HAP-1 (cell line): ENCODE measurements at regions not wholly inside any gene's neighbourhood (a gene's known extent, or its start where the extent isn't known, plus 50 kb on each side); places are given as distances from the start of the nearest gene placed in this dataset.

Experiments
- DNase-seq, 2 experiments: peaks; one replicate each; pipeline ENCODE4 v3.0.0-alpha.2; 2016 to 2020; ENCODE audit warnings: low spot score in 2 of 2
- H3K27me3 ChIP-seq: fragments of 250-450 bp; sonication (Bioruptor Pico); 2 replicates; pipeline ENCODE4 v1.5.1; 2020; ENCODE audit warnings: low read depth, mild to moderate bottlenecking, moderate library complexity
- H3K36me3 ChIP-seq: fragments of 250-450 bp; sonication (Bioruptor Pico); replicated peaks from 2 replicates; pipeline ENCODE4 v1.5.1; 2020; ENCODE audit warnings: mild to moderate bottlenecking
- H3K4me1 ChIP-seq: fragments of 250-450 bp; sonication (Bioruptor Pico); 2 replicates; pipeline ENCODE4 v1.5.1; 2020; ENCODE audit warnings: mild to moderate bottlenecking
- H3K4me3 ChIP-seq: fragments of 250-450 bp; sonication (Bioruptor Pico); 2 replicates; pipeline ENCODE4 v1.5.1; 2020; ENCODE audit warnings: mild to moderate bottlenecking, moderate library complexity
- H3K9me3 ChIP-seq: fragments of 250-450 bp; sonication (Bioruptor Pico); 2 replicates; pipeline ENCODE4 v1.5.1; 2020; ENCODE audit warnings: mild to moderate bottlenecking, moderate library complexity
- in situ Hi-C: fragments of 300-500 bp; cut with MboI; formaldehyde crosslinking; loops from 3 replicates; pipeline ENCODE4 v1.14.3; 2020; ENCODE audit warnings: low sequenced_read_pairs, inconsistent platforms, mixed read lengths

DNA sequence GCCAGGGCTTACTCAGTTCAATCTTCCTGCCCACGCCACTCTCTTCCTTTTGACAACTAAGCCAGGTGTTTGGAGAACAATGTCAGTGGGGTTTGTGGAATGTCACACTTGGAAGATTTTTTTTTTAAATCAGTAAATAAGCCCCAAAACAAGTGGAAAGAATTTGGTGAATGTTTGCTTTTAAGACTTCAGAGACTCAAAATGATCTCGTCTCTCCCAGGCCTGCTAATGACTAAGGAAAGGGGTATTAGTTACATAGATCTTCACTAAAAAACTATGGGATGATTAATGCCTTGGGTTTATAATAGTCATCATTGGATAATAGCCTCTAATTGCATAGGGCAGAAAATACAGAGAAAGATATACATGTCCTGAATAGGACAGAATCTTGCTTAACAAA, 166.4 kb downstream of the DMRT2 start:
- Histone ChIP-seq H3K4me3 (no peak overlapping the region), H3K27me3 (no peaks in the 10 kb centered on the region), H3K36me3 (no peaks in the 10 kb centered on the region), H3K4me1 (no peaks in the 10 kb centered on the region), H3K9me3 (no peaks in the 10 kb centered on the region)
- DNase-seq, result no peak
- in situ Hi-C loops, result no loop called here

DNA sequence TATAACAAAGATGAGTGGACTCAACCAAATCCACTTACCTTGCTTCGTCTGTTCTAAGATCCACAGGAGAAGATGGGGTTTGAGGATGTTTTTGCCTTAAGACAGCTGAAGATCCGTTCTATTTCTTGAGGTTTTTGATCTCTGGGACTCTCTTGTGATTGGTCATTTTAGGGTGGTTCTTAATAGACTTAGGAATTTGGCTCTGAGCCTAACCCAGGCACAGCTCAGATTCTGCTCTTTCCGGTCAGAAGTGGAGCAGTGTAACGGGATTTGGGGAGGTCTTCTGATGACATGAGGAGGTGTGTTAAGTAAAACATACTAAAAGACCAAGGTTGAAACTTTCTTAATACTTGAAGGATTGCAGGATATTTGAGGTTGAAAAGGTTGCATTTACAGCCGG, 166.9 kb downstream of the DMRT2 start:
- in situ Hi-C loops, result no loop called here
- no peaks in the 10 kb centered on the region for H3K36me3 ChIP-seq

DNA sequence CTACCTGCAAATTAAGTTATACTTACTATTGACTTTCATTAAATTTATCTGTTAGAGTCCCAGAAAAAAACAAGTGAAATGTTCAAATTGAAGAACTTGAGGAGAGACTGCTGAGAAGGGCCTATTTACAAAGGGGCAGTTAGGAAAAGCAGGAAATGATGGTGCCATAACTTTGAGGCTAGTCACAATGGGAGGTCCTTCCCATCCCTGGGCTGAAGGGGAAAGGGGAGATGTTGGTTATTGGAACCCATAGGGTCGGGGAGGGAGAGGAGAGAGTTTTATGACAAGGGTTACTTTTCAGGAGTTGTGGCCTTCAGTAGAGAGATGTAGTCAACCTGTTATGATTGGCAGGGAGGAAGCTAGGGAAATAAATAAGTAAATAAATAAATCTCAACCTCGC, 169.1 kb downstream of the DMRT2 start:
- Histone ChIP-seq H3K27me3 (no peaks in the 10 kb centered on the region), H3K4me3 (no peak overlapping the region), H3K36me3 (no peaks in the 10 kb centered on the region), H3K4me1 (no peaks in the 10 kb centered on the region), H3K9me3 (no peaks in the 10 kb centered on the region)
- DNase-seq, result no peak
- in situ Hi-C loops, result no loop called here

More for the DNA sequence above, 166.9 kb downstream of the DMRT2 start:
- Histone ChIP-seq H3K27me3 (no peaks in the 10 kb centered on the region), H3K4me1 (no peaks in the 10 kb centered on the region), H3K9me3 (no peaks in the 10 kb centered on the region), H3K4me3 (no peak overlapping the region)
- no peak for DNase-seq

DNA sequence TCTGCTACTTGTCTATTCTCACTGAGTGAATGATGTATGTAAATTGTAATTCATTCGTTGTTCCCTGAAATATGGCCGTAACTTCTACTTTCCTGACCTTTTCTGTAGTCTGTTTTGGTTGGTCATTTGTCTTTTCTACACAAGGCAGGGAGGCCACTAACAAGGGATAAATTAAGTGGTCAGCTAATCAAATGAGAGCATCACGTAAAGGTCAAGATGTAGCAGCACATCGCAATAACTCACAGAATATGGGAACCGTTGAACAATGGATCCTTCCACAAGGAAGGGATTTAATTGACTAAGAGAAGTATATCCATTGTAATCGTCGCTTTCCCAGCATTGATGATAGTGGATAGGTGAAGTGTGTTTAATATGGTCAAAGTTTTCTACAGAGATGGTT, 171.1 kb downstream of the DMRT2 start:
- no peak for DNase-seq
- no peaks in the 10 kb centered on the region for H3K9me3 ChIP-seq
- H3K4me3 ChIP-seq, result no peak overlapping the region
- no peaks in the 10 kb centered on the region for H3K36me3 ChIP-seq
- no peaks in the 10 kb centered on the region for H3K4me1 ChIP-seq
- no peaks in the 10 kb centered on the region for H3K27me3 ChIP-seq
- in situ Hi-C loops, result no loop called here

DNA sequence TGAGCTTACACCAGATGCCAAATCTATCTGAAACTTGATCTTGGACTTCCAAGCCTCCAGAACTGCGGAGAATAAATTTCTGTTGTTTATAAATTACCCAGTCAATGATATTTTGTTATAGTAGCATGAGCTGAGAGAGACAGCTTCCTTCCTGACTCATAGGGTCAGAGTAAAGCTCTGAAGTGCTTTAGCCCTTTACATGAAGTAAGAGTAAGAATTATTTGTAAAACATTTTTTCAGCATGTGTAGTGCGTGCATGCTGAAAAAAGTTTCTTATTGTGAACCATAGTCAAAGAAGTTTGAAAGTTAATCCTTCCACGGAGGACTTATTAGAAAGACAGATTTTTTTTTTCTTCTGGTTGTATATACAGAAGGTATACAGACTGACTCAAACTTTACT, 172.4 kb downstream of the DMRT2 start:
- in situ Hi-C loops, result no loop called here
- Histone ChIP-seq H3K9me3 (no peaks in the 10 kb centered on the region), H3K4me1 (no peaks in the 10 kb centered on the region), H3K4me3 (no peak overlapping the region), H3K36me3 (no peaks in the 10 kb centered on the region), H3K27me3 (no peaks in the 10 kb centered on the region)
- no peak for DNase-seq

GRCh38 chr9:1231998-1232919, 182.1 kb downstream of the DMRT2 start:
- no peaks in the 10 kb centered on the region for H3K36me3 ChIP-seq
- no peaks in the 10 kb centered on the region for H3K4me1 ChIP-seq
- H3K9me3 ChIP-seq, result no peaks in the 10 kb centered on the region
- in situ Hi-C loops, result no loop called here
- DNase-seq, result no peak
- no peaks in the 10 kb centered on the region for H3K27me3 ChIP-seq
- H3K4me3 ChIP-seq, result no peak overlapping the region

GRCh38 chr9:1233568-1233967, 183.4 kb downstream of the DMRT2 start:
- Histone ChIP-seq H3K36me3 (no peaks in the 10 kb centered on the region), H3K4me3 (no peak overlapping the region), H3K4me1 (no peaks in the 10 kb centered on the region), H3K9me3 (no peaks in the 10 kb centered on the region), H3K27me3 (no peaks in the 10 kb centered on the region)
- DNase-seq, result no peak
- in situ Hi-C loops, result no loop called here

DNA sequence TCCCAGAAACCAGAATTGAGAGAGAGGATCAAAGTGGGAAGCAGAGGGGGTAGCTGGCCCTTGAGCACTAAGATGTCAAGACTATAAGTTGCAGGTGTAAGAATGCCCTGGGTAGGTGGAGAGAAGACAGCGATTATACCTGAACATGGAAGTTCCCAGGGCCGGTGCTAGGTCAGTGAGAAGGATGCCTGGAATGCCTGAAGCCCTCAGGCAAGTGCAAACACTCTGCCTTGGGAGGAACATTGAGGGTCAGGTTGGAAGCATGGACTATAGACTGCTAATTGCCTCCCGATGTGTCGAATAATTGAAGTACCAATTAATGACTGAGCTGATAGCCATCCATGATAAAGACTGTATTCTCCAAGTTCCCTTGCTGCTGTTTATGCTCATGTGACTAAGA, 185.5 kb downstream of the DMRT2 start:
- no peaks in the 10 kb centered on the region for H3K27me3 ChIP-seq
- H3K4me3 ChIP-seq, result no peak overlapping the region
- in situ Hi-C loops, result no loop called here
- no peak for DNase-seq
- no peaks in the 10 kb centered on the region for H3K36me3 ChIP-seq
- no peaks in the 10 kb centered on the region for H3K4me1 ChIP-seq
- no peaks in the 10 kb centered on the region for H3K9me3 ChIP-seq

- Histone ChIP-seq H3K27me3 (no peaks in the 10 kb centered on the region), H3K36me3 (no peaks in the 10 kb centered on the region), H3K4me1 (no peaks in the 10 kb centered on the region), H3K4me3 (no peak overlapping the region), H3K9me3 (no peaks in the 10 kb centered on the region)
- DNase-seq, result no peak
- in situ Hi-C loops, result no loop called here
Measured at GRCh38 chr9:1236061-1236460, 185.9 kb downstream of the DMRT2 start.

DNA sequence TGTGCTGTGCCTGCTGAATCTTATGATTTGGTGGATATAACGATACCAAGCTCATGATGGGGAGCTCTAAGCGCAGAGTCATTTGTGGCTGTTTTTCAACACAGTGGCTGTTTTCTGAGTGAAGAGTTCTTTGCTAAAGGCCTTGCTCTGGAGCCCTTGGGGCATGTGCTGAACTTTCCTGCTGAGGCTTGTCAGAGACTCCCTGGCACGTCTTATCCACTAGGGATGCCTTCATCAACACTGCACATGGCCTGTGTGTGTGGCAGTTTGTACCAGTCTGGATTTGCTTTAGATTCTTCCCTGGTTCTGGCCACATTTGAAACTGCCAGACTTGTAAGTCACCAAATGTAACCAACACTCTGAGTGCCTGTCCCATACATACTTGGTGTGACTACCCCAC, 188.2 kb downstream of the DMRT2 start:
- in situ Hi-C loops, result no loop called here
- H3K4me3 ChIP-seq, result no peak overlapping the region
- no peak for DNase-seq
- no peaks in the 10 kb centered on the region for H3K9me3 ChIP-seq
- H3K4me1 ChIP-seq, result no peaks in the 10 kb centered on the region
- H3K36me3 ChIP-seq, result no peaks in the 10 kb centered on the region
- H3K27me3 ChIP-seq, result no peaks in the 10 kb centered on the region

GRCh38 chr9:1248743-1249142, 198.6 kb downstream of the DMRT2 start:
- H3K4me1 ChIP-seq, result no peaks in the 10 kb centered on the region
- H3K27me3 ChIP-seq, result no peaks in the 10 kb centered on the region
- H3K4me3 ChIP-seq, result no peak overlapping the region
- DNase-seq, result no peak
- in situ Hi-C loops, result no loop called here
- H3K36me3 ChIP-seq, result no peaks in the 10 kb centered on the region
- no peaks in the 10 kb centered on the region for H3K9me3 ChIP-seq

GRCh38 chr9:1253064-1253979, 203.2 kb downstream of the DMRT2 start:
- no peak for DNase-seq
- H3K4me1 ChIP-seq, result no peaks in the 10 kb centered on the region
- H3K36me3 ChIP-seq, result no peaks in the 10 kb centered on the region
- no peaks in the 10 kb centered on the region for H3K9me3 ChIP-seq
- H3K27me3 ChIP-seq, result no peaks in the 10 kb centered on the region; the same call in 1 of the 2 replicates
- H3K4me3 ChIP-seq, result no peak overlapping the region
- in situ Hi-C loops, result no loop called here

- in situ Hi-C loops, result no loop called here
- Histone ChIP-seq H3K27me3 (no peaks in the 10 kb centered on the region; the same call in 1 of the 2 replicates), H3K4me3 (no peak overlapping the region), H3K4me1 (no peaks in the 10 kb centered on the region), H3K36me3 (no peaks in the 10 kb centered on the region), H3K9me3 (no peaks in the 10 kb centered on the region)
- no peak for DNase-seq
Measured at GRCh38 chr9:1254071-1254470, 203.9 kb downstream of the DMRT2 start.

DNA sequence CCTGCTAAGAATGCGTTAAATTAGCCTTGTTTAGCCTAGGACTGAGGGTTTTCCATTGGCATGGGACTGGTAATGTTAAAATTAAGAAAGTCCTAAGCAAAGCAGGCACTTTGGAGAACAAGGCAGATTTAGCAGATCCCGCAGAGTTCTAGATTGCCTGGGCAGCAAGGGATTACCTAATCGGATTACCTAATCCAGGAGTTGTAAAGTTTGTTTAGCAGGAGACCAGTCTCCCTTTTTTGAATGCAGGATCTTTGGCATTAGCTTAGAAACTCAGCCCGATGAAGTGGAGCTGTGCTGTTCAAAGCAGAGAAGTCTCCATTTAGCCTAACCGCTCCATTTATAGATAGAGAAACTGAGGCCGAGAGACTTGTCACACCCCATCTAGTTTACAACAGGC, 206.0 kb downstream of the DMRT2 start:
- Histone ChIP-seq H3K36me3 (no peaks in the 10 kb centered on the region), H3K27me3 (no peaks in the 10 kb centered on the region; the same call in 1 of the 2 replicates), H3K4me3 (no peak overlapping the region), H3K9me3 (no peaks in the 10 kb centered on the region), H3K4me1 (no peaks in the 10 kb centered on the region)
- in situ Hi-C loops, result no loop called here
- no peak for DNase-seq
